H9 (cell line): ENCODE measurements at regions not wholly inside any gene's neighbourhood (a gene's known extent, or its start where the extent isn't known, plus 50 kb on each side); places are given as distances from the start of the nearest gene placed in this dataset.

ENCODE experiments used
- DNase-seq: peaks from one replicate; pipeline ENCODE4 v3.0.0-alpha.2; 2017
- H2AFZ ChIP-seq: one replicate; pipeline ENCODE4 v1.6.1; 2013; ENCODE audit warnings: mild to moderate bottlenecking, low read length, control low read depth, moderate library complexity
- H2AK5ac ChIP-seq: 2 replicates; pipeline ENCODE4 v1.6.1; 2013; ENCODE audit warnings: low read length, control low read depth, mixed read lengths; ENCODE audit not compliant: insufficient read length
- H2BK120ac ChIP-seq: one replicate; pipeline ENCODE4 v1.6.1; 2013; ENCODE audit warnings: low read depth, mild to moderate bottlenecking, low read length, control low read depth, inconsistent platforms; ENCODE audit not compliant: poor library complexity, severe bottlenecking
- H2BK12ac ChIP-seq: 2 replicates; pipeline ENCODE4 v1.6.1; 2013; ENCODE audit warnings: low read length, control low read depth, mixed read lengths, low read depth; ENCODE audit not compliant: insufficient read length
- H2BK15ac ChIP-seq: 2 replicates; pipeline ENCODE4 v1.6.1; 2013; ENCODE audit warnings: low read depth, low read length, control low read depth
- H2BK20ac ChIP-seq: one replicate; pipeline ENCODE4 v1.6.1; 2013; ENCODE audit warnings: low read depth, mild to moderate bottlenecking, low read length, control low read depth, inconsistent platforms; ENCODE audit not compliant: poor library complexity, severe bottlenecking
- H2BK5ac ChIP-seq: 2 replicates; pipeline ENCODE4 v1.6.1; 2013; ENCODE audit warnings: low read length, control low read depth, mixed read lengths; ENCODE audit not compliant: insufficient read length
- H3K14ac ChIP-seq: 2 replicates; pipeline ENCODE4 v1.6.1; 2013; ENCODE audit warnings: low read length, control low read depth; ENCODE audit not compliant: insufficient read depth
- H3K18ac ChIP-seq: 2 replicates; pipeline ENCODE4 v1.6.1; 2013; ENCODE audit warnings: low read depth, mild to moderate bottlenecking, mixed read lengths, low read length, control low read depth; ENCODE audit not compliant: insufficient read length
- H3K23ac ChIP-seq: 2 replicates; pipeline ENCODE4 v1.6.1; 2013; ENCODE audit warnings: low read length, control low read depth, mixed read lengths, low read depth; ENCODE audit not compliant: insufficient read length
- H3K23me2 ChIP-seq: 2 replicates; pipeline ENCODE4 v1.6.1; 2013; ENCODE audit warnings: low read depth, mild to moderate bottlenecking, mixed read lengths, low read length, control low read depth; ENCODE audit not compliant: insufficient read length, poor library complexity, severe bottlenecking
- H3K27ac ChIP-seq: 2 replicates; pipeline ENCODE4 v1.5.1; 2013; ENCODE audit warnings: low read length, control low read depth, mixed read lengths, low read depth; ENCODE audit not compliant: insufficient read length
- H3K27me3 ChIP-seq: 2 replicates; pipeline ENCODE4 v1.6.1; 2013; ENCODE audit warnings: low read length, control low read depth, inconsistent platforms; ENCODE audit not compliant: insufficient read depth
- H3K4ac ChIP-seq: 2 replicates; pipeline ENCODE4 v1.6.1; 2013; ENCODE audit warnings: low read depth, mild to moderate bottlenecking, control low read depth, inconsistent platforms, low read length, moderate library complexity
- H3K4me1 ChIP-seq: 2 replicates; pipeline ENCODE4 v1.6.1; 2013; ENCODE audit warnings: low read length, control low read depth, inconsistent platforms; ENCODE audit not compliant: insufficient read depth
- H3K4me2 ChIP-seq: 2 replicates; pipeline ENCODE4 v1.6.1; 2013; ENCODE audit warnings: low read length, control low read depth, mixed read lengths; ENCODE audit not compliant: insufficient read length, insufficient read depth
- H3K56ac ChIP-seq: 2 replicates; pipeline ENCODE4 v1.6.1; 2013; ENCODE audit warnings: low read depth, mild to moderate bottlenecking, mixed read lengths, low read length, control low read depth; ENCODE audit not compliant: insufficient read length
- H3K79me1 ChIP-seq: 2 replicates; pipeline ENCODE4 v1.6.1; 2013; ENCODE audit warnings: low read depth, mild to moderate bottlenecking, moderate library complexity, low read length, control low read depth, inconsistent platforms; ENCODE audit not compliant: insufficient read depth, poor library complexity, severe bottlenecking
- H3K79me2 ChIP-seq: 2 replicates; pipeline ENCODE4 v1.6.1; 2013; ENCODE audit warnings: low read length, control low read depth, inconsistent platforms; ENCODE audit not compliant: insufficient read depth
- H3K9ac ChIP-seq: 2 replicates; pipeline ENCODE4 v1.6.1; 2013; ENCODE audit warnings: low read length, control low read depth, mixed read lengths; ENCODE audit not compliant: insufficient read length; ENCODE audit errors: extremely low read depth
- H3K9me3 ChIP-seq: one replicate; pipeline ENCODE4 v1.6.1; 2013; ENCODE audit warnings: low read depth, low read length, inconsistent platforms; ENCODE audit not compliant: control insufficient read depth
- H3T11ph ChIP-seq: one replicate; pipeline ENCODE4 v1.6.1; 2013; ENCODE audit warnings: mild to moderate bottlenecking, low read length, control low read depth, inconsistent platforms
- H4K20me1 ChIP-seq: one replicate; pipeline ENCODE4 v1.6.1; 2013; ENCODE audit not compliant: control insufficient read depth, insufficient read length, insufficient read depth
- H4K5ac ChIP-seq: 2 replicates; pipeline ENCODE4 v1.6.1; 2013; ENCODE audit warnings: low read depth, mild to moderate bottlenecking, mixed read lengths, low read length, control low read depth; ENCODE audit not compliant: insufficient read length
- H4K8ac ChIP-seq: replicated peaks from 2 replicates; pipeline ENCODE4 v1.6.1; 2013; ENCODE audit warnings: low read length, control low read depth, mixed read lengths, low read depth; ENCODE audit not compliant: insufficient read length
- H4K91ac ChIP-seq: 2 replicates; pipeline ENCODE4 v1.6.1; 2013; ENCODE audit warnings: low read depth, mild to moderate bottlenecking, moderate library complexity, mixed read lengths, low read length, control low read depth; ENCODE audit not compliant: insufficient read length
- H3K27ac Mint-ChIP-seq, 3 experiments: 2 replicates in 2 of 3; 3 replicates in 1 of 3; pipeline ENCODE4 v1.8.0; 2020 to 2021; ENCODE audit warnings: mixed read lengths in 3 of 3, mild to moderate bottlenecking in 1 of 3, moderate library complexity in 1 of 3
- H3K27me3 Mint-ChIP-seq: 2 replicates; pipeline ENCODE4 v1.8.0; 2021; ENCODE audit warnings: low read depth, mild to moderate bottlenecking, moderate library complexity, mixed read lengths
- H3K36me3 Mint-ChIP-seq, 3 experiments: 2 replicates in 2 of 3; 3 replicates in 1 of 3; pipeline ENCODE4 v1.8.0; 2020 to 2021; ENCODE audit warnings: low read depth in 3 of 3, mixed read lengths in 3 of 3; ENCODE audit not compliant: insufficient read depth in 1 of 3
- H3K4me1 Mint-ChIP-seq, 2 experiments: 2 replicates each; pipeline ENCODE4 v1.8.0; 2020; ENCODE audit warnings: mixed read lengths in 2 of 2
- H3K4me3 Mint-ChIP-seq, 2 experiments: 2 replicates in 1 of 2; 3 replicates in 1 of 2; pipeline ENCODE4 v1.8.0; 2020 to 2021; ENCODE audit warnings: mild to moderate bottlenecking in 2 of 2, mixed read lengths in 2 of 2, moderate library complexity in 1 of 2
- H3K9me3 Mint-ChIP-seq, 2 experiments: 2 replicates in 1 of 2; 3 replicates in 1 of 2; pipeline ENCODE4 v1.8.0; 2020; ENCODE audit warnings: mild to moderate bottlenecking in 2 of 2, mixed read lengths in 2 of 2, moderate library complexity in 1 of 2
- WGBS: extraction: QIAGEN DNeasy Blood & Tissue Kit; methylation state at CpG from one replicate; pipeline ENCODE4 v1.1.7; 2013; ENCODE audit warnings: missing lambda C conversion rate, low lambda C conversion rate, mixed read lengths; ENCODE audit not compliant: insufficient read length; ENCODE audit errors: extremely low coverage; 5-methylcytosine and 5-hydroxymethylcytosine counted together
- TF ChIP-seq, protein P1 (sequence below): fragments of 200-600 bp; sonication (generic); conservative IDR thresholded peaks from 3 replicates; pipeline ENCODE4 v1.8.0; 2021; ENCODE audit warnings: antibody characterized with exemption, mild to moderate bottlenecking

DNA sequence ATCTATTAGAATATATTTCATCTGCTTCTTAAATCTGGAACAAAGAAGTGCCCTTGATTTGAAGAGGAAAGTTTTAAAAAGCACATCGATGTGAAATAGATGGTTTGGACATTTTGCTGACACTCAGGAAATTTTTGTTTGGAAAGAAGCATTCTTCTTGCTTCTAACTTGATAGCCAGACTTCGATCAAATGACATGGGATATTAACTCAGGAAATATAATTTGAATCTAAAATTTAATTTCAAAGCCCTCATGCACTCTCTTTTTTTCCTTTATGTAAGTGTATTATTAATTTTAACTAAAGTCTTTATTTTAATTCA is 761.2 kb downstream of the VGLL3 start:
- peaks cover 2 to 6% of the 10 kb centered on the region in 2 experiments for H3K4me1 Mint-ChIP-seq
- no peaks in the 10 kb centered on the region for H3K36me3 Mint-ChIP-seq

More for the DNA sequence above, 761.2 kb downstream of the VGLL3 start:
- Histone ChIP-seq H3K79me1 (no peaks in the 10 kb centered on the region), H3K23ac (no peak overlapping the region), H2AFZ (no peak overlapping the region), H4K8ac (no peak overlapping the region), H3K9me3 (no peaks in the 10 kb centered on the region), H2BK20ac (no peak overlapping the region), H3K27me3 (no peaks in the 10 kb centered on the region), H3K23me2 (no peaks in the 10 kb centered on the region), H2BK15ac (no peak overlapping the region), H2BK120ac (no peak overlapping the region), H3K18ac (no peak overlapping the region), H4K20me1 (no peaks in the 10 kb centered on the region), H3K4me2 (no peak overlapping the region), H4K5ac (no peak overlapping the region), H3T11ph (no peak overlapping the region), H3K56ac (no peak overlapping the region), H2BK5ac (no peak overlapping the region), H3K27ac (no peak overlapping the region), H3K9ac (no peak overlapping the region), H3K14ac (no peak overlapping the region), H2AK5ac (no peak overlapping the region), H2BK12ac (no peak overlapping the region), H3K4me1 (no peaks in the 10 kb centered on the region), H4K91ac (no peak overlapping the region), H3K79me2 (no peaks in the 10 kb centered on the region), H3K4ac (no peak overlapping the region)
- TF ChIP-seq, protein P1, sequence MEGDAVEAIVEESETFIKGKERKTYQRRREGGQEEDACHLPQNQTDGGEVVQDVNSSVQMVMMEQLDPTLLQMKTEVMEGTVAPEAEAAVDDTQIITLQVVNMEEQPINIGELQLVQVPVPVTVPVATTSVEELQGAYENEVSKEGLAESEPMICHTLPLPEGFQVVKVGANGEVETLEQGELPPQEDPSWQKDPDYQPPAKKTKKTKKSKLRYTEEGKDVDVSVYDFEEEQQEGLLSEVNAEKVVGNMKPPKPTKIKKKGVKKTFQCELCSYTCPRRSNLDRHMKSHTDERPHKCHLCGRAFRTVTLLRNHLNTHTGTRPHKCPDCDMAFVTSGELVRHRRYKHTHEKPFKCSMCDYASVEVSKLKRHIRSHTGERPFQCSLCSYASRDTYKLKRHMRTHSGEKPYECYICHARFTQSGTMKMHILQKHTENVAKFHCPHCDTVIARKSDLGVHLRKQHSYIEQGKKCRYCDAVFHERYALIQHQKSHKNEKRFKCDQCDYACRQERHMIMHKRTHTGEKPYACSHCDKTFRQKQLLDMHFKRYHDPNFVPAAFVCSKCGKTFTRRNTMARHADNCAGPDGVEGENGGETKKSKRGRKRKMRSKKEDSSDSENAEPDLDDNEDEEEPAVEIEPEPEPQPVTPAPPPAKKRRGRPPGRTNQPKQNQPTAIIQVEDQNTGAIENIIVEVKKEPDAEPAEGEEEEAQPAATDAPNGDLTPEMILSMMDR: no peak
- Mint-ChIP-seq H3K27ac (no peak overlapping the region), H3K4me3 (no peak overlapping the region), H3K9me3 (no peaks in the 10 kb centered on the region), H3K27me3 (no peaks in the 10 kb centered on the region)
- no peak for DNase-seq
- WGBS: no CpG with 5 or more reads among the region's 2 CpGs
